ENCODE measurements at regions not wholly inside any gene's neighbourhood (a gene's known extent, or its start where the extent isn't known, plus 50 kb on each side); places are given as distances from the start of the nearest gene placed in this dataset.

- H3K9ac ChIP-seq (ENCODE audit: low read length): no peak overlapping the region
- no peak overlapping the region for H3K4me2 ChIP-seq (ENCODE audit: low read depth, low read length, poor library complexity, severe bottlenecking)
- no peaks in the 10 kb centered on the region for H3F3A ChIP-seq (ENCODE audit: insufficient read depth)
- H3K9me3 ChIP-seq (ENCODE audit: insufficient read depth, low read length): no peaks in the 10 kb centered on the region
- H3K9me2 ChIP-seq (replicated peaks; ENCODE audit: insufficient read depth, low read length): no peaks in the 10 kb centered on the region
- H4K20me1 ChIP-seq (ENCODE audit: low read depth, low read length): no peaks in the 10 kb centered on the region
- H2AFZ ChIP-seq (ENCODE audit: low read depth, low read length, severe bottlenecking): no peak overlapping the region
- H3K36me3 ChIP-seq (ENCODE audit: low read length): no peaks in the 10 kb centered on the region
- H3K27me3 ChIP-seq (ENCODE audit: low read length): no peaks in the 10 kb centered on the region
- H3K79me2 ChIP-seq (ENCODE audit: insufficient read depth, low read length): no peaks in the 10 kb centered on the region
- H3K27ac ChIP-seq (ENCODE audit: low read depth, low read length): no peak overlapping the region
- TF ChIP-seq CTCF (IDR thresholded peaks at IDR 0.05; ENCODE audit: insufficient read depth, low read length, poor library complexity, severe bottlenecking): no peak
- TF ChIP-seq EZH2phosphoT487 (conservative IDR thresholded peaks at IDR 0.05; ENCODE audit: low read length): no peak
- no peak overlapping the region for H3K4me3 ChIP-seq (ENCODE audit: insufficient read depth, low read length, poor library complexity, severe bottlenecking)
These were observed 286.5 kb downstream of the NSUN3 start for GRCh38 chr3:94349310-94349878.

DNA sequence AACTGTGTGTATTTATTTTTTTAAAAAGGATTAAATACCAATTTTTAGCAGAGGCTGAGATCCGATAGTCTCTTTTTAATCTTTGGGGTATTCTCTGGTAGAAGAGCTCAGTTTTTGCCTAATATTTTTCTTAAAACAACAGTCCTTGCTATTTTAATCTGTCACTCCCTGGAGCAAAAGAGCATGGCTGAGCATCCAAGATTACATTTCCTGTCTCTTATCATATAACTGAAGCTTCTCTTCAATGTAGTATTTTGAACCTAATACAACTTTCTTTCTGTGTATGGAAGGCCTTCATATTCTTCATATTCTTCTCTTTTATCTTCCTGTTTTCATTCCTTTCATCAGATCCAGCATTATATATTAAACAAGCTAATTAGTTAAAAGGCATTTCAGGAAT is 293.7 kb downstream of the NSUN3 start:
- Histone ChIP-seq H3K36me3 (ENCODE audit: low read length) (no peaks in the 10 kb centered on the region), H3K4me2 (ENCODE audit: low read depth, low read length, poor library complexity, severe bottlenecking) (no peak overlapping the region), H2AFZ (ENCODE audit: low read depth, low read length, severe bottlenecking) (no peak overlapping the region), H3K27ac (ENCODE audit: low read depth, low read length) (no peak overlapping the region), H3K9me3 (ENCODE audit: insufficient read depth, low read length) (no peaks in the 10 kb centered on the region), H3K9ac (ENCODE audit: low read length) (no peak overlapping the region), H3K9me2 (replicated peaks; ENCODE audit: insufficient read depth, low read length) (no peaks in the 10 kb centered on the region), H3K27me3 (ENCODE audit: low read length) (no peaks in the 10 kb centered on the region), H4K20me1 (ENCODE audit: low read depth, low read length) (no peaks in the 10 kb centered on the region), H3F3A (ENCODE audit: insufficient read depth) (no peaks in the 10 kb centered on the region), H3K4me3 (ENCODE audit: insufficient read depth, low read length, poor library complexity, severe bottlenecking) (no peak overlapping the region), H3K79me2 (ENCODE audit: insufficient read depth, low read length) (no peaks in the 10 kb centered on the region)
- no peak for TF ChIP-seq CTCF (IDR thresholded peaks at IDR 0.05; ENCODE audit: insufficient read depth, low read length, poor library complexity, severe bottlenecking)
- no peak for TF ChIP-seq EZH2phosphoT487 (conservative IDR thresholded peaks at IDR 0.05; ENCODE audit: low read length)

DNA sequence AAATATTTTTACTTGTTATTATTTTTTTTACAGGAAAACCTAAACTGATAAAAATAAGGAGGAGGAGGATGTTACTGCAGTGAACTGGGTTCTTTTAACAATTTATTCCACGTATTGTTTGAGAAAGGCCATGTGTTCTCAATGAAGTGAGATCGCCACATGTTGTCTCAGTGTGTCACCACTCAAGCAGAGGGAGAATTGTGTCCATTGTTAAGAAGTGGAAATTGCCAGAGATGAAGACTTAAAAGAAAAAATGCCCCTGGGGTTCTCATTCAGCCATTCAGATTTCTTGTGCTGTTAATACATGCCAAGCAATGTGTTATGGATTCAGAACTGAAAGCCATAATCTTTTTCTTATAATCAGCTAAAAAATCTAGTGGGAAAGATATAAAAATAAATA is 297.1 kb downstream of the NSUN3 start:
- no peak overlapping the region for H3K9ac ChIP-seq (ENCODE audit: low read length)
- H3F3A ChIP-seq (ENCODE audit: insufficient read depth): no peaks in the 10 kb centered on the region
- no peak overlapping the region for H3K27ac ChIP-seq (ENCODE audit: low read depth, low read length)
- H3K36me3 ChIP-seq (ENCODE audit: low read length): no peaks in the 10 kb centered on the region
- H4K20me1 ChIP-seq (ENCODE audit: low read depth, low read length): no peaks in the 10 kb centered on the region
- H3K79me2 ChIP-seq (ENCODE audit: insufficient read depth, low read length): no peaks in the 10 kb centered on the region
- no peak for TF ChIP-seq EZH2phosphoT487 (conservative IDR thresholded peaks at IDR 0.05; ENCODE audit: low read length)
- TF ChIP-seq CTCF (IDR thresholded peaks at IDR 0.05; ENCODE audit: insufficient read depth, low read length, poor library complexity, severe bottlenecking): no peak
- no peak overlapping the region for H3K4me2 ChIP-seq (ENCODE audit: low read depth, low read length, poor library complexity, severe bottlenecking)
- H2AFZ ChIP-seq (ENCODE audit: low read depth, low read length, severe bottlenecking): no peak overlapping the region
- H3K27me3 ChIP-seq (ENCODE audit: low read length): no peaks in the 10 kb centered on the region
- no peaks in the 10 kb centered on the region for H3K9me3 ChIP-seq (ENCODE audit: insufficient read depth, low read length)
- H3K9me2 ChIP-seq (replicated peaks; ENCODE audit: insufficient read depth, low read length): no peaks in the 10 kb centered on the region
- H3K4me3 ChIP-seq (ENCODE audit: insufficient read depth, low read length, poor library complexity, severe bottlenecking): no peak overlapping the region
